ENCODE measurements at regions not wholly inside any gene's neighbourhood (a gene's known extent, or its start where the extent isn't known, plus 50 kb on each side); places are given as distances from the start of the nearest gene placed in this dataset.
"Not testable (repeated sequence)": the region's sequence is repeated elsewhere in the genome, so short reads cannot be mapped to it uniquely, and the experiment has no call there.

DNA sequence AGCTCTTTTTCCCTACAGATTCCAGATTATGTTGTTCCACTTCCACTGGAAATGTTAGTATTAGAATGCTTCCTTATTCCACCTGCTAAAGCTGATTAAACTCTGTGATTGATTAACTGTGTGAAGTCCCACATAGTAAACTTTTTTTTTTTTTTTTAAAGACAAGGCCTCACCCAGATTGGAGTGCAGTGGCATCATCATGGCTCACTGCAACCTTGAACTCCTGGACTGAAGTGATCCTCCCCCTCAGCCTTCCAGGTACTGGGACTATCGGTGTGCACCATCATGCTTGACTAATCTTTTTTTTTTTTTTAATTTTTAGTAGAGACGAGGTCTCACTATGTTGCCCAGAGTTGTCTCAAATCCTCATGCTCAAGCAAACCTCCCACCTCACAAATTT, 108.5 kb upstream of the RBMS1 start:
- Mint-ChIP-seq H3K4me3 (no peak overlapping the region), H3K9me3 (no peaks in the 10 kb centered on the region), H3K27ac (no peak overlapping the region), H3K27me3 (ENCODE audit: low read depth) (peaks cover 2% of the 10 kb centered on the region), H3K36me3 (ENCODE audit: low read depth) (no peaks in the 10 kb centered on the region), H3K4me1 (ENCODE audit: low read depth) (no peaks in the 10 kb centered on the region)
- DNase-seq (ENCODE audit: low spot score): no peak

- no peak overlapping the region for H3K4me3 Mint-ChIP-seq
- H3K4me1 Mint-ChIP-seq (ENCODE audit: low read depth): no peaks in the 10 kb centered on the region
- H3K27me3 Mint-ChIP-seq (ENCODE audit: low read depth): peaks cover 2% of the 10 kb centered on the region
- H3K27ac Mint-ChIP-seq: no peak overlapping the region
- no peak for DNase-seq (ENCODE audit: low spot score)
- H3K9me3 Mint-ChIP-seq: no peaks in the 10 kb centered on the region
- H3K36me3 Mint-ChIP-seq (ENCODE audit: low read depth): no peaks in the 10 kb centered on the region
These were observed 110.3 kb upstream of the RBMS1 start for GRCh38 chr2:160603771-160604510.

GRCh38 chr2:160606341-160606740, 112.7 kb upstream of the RBMS1 start:
- Mint-ChIP-seq H3K9me3 (no peaks in the 10 kb centered on the region), H3K27ac (no peak overlapping the region), H3K4me1 (ENCODE audit: low read depth) (no peaks in the 10 kb centered on the region), H3K4me3 (no peak overlapping the region), H3K36me3 (ENCODE audit: low read depth) (no peaks in the 10 kb centered on the region), H3K27me3 (ENCODE audit: low read depth) (peaks cover 2% of the 10 kb centered on the region)
- no peak for DNase-seq (ENCODE audit: low spot score)

DNA sequence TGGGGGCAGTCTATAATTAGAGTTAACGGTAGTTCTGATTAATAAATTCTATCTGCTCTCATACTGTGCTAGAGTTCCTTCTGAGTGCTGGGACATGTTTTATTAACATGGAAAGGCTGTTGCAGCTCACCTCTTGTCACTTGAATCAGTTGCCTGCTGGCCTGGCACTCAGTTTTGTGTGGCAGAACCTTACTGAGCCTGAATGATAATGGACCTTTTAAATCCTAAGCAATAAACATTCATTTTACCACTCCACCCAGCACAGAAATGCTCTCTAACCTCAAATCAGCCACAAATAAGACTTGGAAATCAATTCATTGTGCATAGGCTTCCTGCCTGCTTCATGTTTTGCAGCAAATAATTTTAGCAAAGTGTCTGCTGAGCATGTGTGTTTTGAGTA, 115.0 kb upstream of the RBMS1 start:
- no peaks in the 10 kb centered on the region for H3K36me3 Mint-ChIP-seq (ENCODE audit: low read depth)
- H3K27ac Mint-ChIP-seq: no peak overlapping the region
- peaks cover 2% of the 10 kb centered on the region for H3K27me3 Mint-ChIP-seq (ENCODE audit: low read depth)
- peaks cover 4% of the 10 kb centered on the region for H3K4me1 Mint-ChIP-seq (ENCODE audit: low read depth)
- no peak for DNase-seq (ENCODE audit: low spot score)
- H3K4me3 Mint-ChIP-seq: no peak overlapping the region
- H3K9me3 Mint-ChIP-seq: no peaks in the 10 kb centered on the region

DNA sequence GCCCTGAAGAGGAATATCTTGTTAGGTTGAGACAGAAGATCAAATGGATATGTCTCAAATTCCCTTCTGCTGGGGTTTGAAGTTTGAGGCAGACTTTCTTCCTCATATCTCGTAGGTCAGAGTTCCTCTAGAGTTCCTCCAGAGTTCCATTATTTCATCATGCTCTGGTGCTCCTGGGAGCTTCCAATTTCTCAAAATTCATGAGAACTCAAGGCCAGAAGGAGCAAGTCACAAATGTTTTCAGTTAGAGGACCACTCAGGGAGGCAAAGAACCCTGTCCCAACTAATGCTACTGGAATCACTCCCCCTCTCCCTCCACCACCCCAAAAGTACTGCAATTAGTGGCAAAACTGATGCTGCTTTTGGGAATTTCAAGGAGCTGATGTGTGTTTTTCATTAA, 115.7 kb upstream of the RBMS1 start:
- H3K36me3 Mint-ChIP-seq (ENCODE audit: low read depth): no peaks in the 10 kb centered on the region
- no peak overlapping the region for H3K27ac Mint-ChIP-seq
- H3K9me3 Mint-ChIP-seq: no peaks in the 10 kb centered on the region
- H3K4me3 Mint-ChIP-seq: no peak overlapping the region
- H3K4me1 Mint-ChIP-seq (ENCODE audit: low read depth): peaks cover 4% of the 10 kb centered on the region
- H3K27me3 Mint-ChIP-seq (ENCODE audit: low read depth): peaks cover 2% of the 10 kb centered on the region
- DNase-seq (ENCODE audit: low spot score): no peak

DNA sequence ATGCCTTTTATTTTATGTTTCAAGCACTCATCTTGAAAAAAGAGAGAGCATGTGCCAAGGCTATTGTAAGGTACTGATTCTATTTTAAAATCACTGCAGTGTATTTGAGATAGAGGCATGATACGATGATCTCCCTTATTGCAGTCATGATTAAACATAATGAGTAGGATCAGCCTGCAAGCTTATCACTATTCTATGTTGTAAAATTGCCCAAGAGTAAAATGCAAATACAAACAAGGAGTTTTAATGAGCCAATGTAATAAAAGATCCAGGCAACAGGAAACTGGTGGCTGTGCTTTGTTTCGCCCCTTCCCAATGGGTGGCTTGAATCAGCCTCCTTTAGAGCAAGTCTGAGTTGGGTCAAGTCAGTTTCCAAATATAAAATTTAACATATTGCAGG, 116.4 kb upstream of the RBMS1 start:
- no peaks in the 10 kb centered on the region for H3K9me3 Mint-ChIP-seq
- DNase-seq (ENCODE audit: low spot score): no peak
- H3K4me1 Mint-ChIP-seq (ENCODE audit: low read depth): peaks cover 4% of the 10 kb centered on the region
- H3K4me3 Mint-ChIP-seq: no peak overlapping the region
- peaks cover 2% of the 10 kb centered on the region for H3K27me3 Mint-ChIP-seq (ENCODE audit: low read depth)
- no peaks in the 10 kb centered on the region for H3K36me3 Mint-ChIP-seq (ENCODE audit: low read depth)
- H3K27ac Mint-ChIP-seq: no peak overlapping the region

DNA sequence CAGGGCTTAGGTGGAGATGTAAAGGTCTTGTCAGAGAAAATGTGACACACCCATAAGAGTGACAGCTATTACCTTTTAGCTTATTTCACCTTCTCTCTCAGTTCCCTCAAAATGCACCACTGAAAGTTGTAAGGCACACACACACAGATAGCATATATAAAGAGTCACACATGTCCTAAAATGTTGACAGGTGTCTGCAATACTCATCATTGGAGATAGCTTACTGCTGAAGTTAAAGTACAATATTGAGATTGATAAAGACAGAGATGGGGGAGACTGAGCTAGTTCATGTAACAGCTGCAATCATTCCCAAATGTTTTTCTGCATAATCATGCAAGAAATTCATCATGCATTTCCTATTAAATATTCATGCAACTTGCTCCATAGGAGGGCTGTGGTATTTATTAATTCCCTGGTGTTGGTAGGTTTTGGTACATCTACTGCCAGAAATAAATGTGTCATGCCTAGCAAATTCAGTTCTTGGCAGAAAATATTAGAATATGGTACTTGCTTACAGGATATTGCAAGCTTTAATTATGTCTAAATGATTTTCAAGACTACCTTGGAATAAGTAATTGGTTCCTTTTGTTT, 118.8 kb upstream of the RBMS1 start:
- no peak for DNase-seq (ENCODE audit: low spot score)
- Mint-ChIP-seq H3K4me3 (no peak overlapping the region), H3K4me1 (ENCODE audit: low read depth) (peaks cover 4% of the 10 kb centered on the region), H3K9me3 (peaks cover 9% of the 10 kb centered on the region), H3K27ac (no peak overlapping the region), H3K27me3 (ENCODE audit: low read depth) (peaks cover 8% of the 10 kb centered on the region), H3K36me3 (ENCODE audit: low read depth) (no peaks in the 10 kb centered on the region)

DNA sequence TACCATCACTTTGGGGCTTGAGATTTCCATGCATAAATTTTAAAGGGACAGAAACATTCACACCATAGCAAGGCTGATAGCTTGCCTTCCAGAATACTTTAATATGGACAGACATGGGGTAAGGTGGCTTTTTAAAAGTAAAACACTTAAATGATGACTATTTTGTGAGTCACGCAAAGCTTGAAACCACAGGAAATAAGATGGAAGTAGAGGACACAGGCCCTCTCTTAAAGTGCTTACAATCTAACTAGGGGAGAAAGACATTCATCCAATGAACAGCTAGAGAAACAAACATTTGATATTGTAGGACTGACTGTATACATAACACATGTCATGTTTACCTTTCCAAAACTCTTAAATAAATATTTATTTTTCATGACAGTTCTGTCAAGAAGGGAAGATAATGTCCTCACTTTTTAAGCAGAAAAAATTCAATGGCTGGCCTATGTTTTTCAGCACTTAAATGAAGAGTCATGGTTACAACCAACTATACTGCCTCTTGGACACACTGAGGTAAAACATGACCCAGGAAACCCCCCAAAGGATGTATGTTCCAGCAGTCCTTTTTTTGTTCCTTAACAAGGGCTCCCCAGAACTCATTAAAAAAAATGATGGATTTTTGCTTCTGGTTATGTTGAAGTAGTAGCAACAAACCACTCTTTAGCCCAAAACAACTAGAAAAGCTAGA, 120.0 kb upstream of the RBMS1 start:
- H3K4me3 Mint-ChIP-seq: no peak overlapping the region
- H3K36me3 Mint-ChIP-seq (ENCODE audit: low read depth): no peaks in the 10 kb centered on the region
- H3K27me3 Mint-ChIP-seq (ENCODE audit: low read depth): peaks cover 8% of the 10 kb centered on the region
- peaks cover 4% of the 10 kb centered on the region for H3K4me1 Mint-ChIP-seq (ENCODE audit: low read depth)
- no peak overlapping the region for H3K27ac Mint-ChIP-seq
- no peak for DNase-seq (ENCODE audit: low spot score)
- H3K9me3 Mint-ChIP-seq: peaks cover 9% of the 10 kb centered on the region

- Mint-ChIP-seq H3K27me3 (ENCODE audit: low read depth) (peaks cover 8% of the 10 kb centered on the region), H3K36me3 (ENCODE audit: low read depth) (no peaks in the 10 kb centered on the region), H3K4me1 (ENCODE audit: low read depth) (peaks cover 4% of the 10 kb centered on the region), H3K27ac (no peak overlapping the region), H3K4me3 (no peak overlapping the region), H3K9me3 (peaks cover 9% of the 10 kb centered on the region)
- DNase-seq (ENCODE audit: low spot score): no peak
These were observed 120.8 kb upstream of the RBMS1 start for GRCh38 chr2:160614391-160614790.

- peaks cover 9% of the 10 kb centered on the region for H3K9me3 Mint-ChIP-seq
- no peak overlapping the region for H3K27ac Mint-ChIP-seq
- H3K27me3 Mint-ChIP-seq (ENCODE audit: low read depth): peaks cover 8% of the 10 kb centered on the region
- no peaks in the 10 kb centered on the region for H3K36me3 Mint-ChIP-seq (ENCODE audit: low read depth)
- DNase-seq (ENCODE audit: low spot score): no peak
- peaks cover 4% of the 10 kb centered on the region for H3K4me1 Mint-ChIP-seq (ENCODE audit: low read depth)
- H3K4me3 Mint-ChIP-seq: no peak overlapping the region
These were observed 122.1 kb upstream of the RBMS1 start for GRCh38 chr2:160615706-160616105.

- Mint-ChIP-seq H3K27me3 (ENCODE audit: low read depth) (peaks cover 8% of the 10 kb centered on the region), H3K27ac (no peak overlapping the region), H3K36me3 (ENCODE audit: low read depth) (no peaks in the 10 kb centered on the region), H3K4me3 (no peak overlapping the region), H3K4me1 (ENCODE audit: low read depth) (peaks cover 4% of the 10 kb centered on the region), H3K9me3 (peaks cover 9% of the 10 kb centered on the region)
- no peak for DNase-seq (ENCODE audit: low spot score)
These were observed 122.5 kb upstream of the RBMS1 start for GRCh38 chr2:160616149-160616548.

DNA sequence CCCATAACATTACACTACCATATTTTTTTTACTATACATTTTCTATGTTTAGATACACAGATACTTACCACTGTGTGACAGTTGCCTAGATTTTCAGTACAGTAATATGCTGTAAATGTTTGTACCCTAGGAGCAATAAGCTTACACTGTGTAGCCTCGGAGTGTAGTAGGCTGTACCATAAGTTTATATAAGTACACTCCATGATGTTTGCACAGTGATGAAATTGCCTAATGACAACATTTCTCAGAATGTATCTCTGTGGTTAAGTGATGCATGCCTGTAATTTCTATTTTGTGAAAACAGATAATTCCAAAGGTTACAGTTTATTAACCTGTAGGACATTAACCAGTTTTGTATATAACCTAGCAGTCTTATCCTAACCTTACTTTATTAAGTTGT, 128.1 kb upstream of the RBMS1 start:
- Mint-ChIP-seq H3K36me3 (ENCODE audit: low read depth) (no peaks in the 10 kb centered on the region), H3K4me1 (ENCODE audit: low read depth) (no peaks in the 10 kb centered on the region), H3K4me3 (no peak overlapping the region), H3K27me3 (ENCODE audit: low read depth) (no peaks in the 10 kb centered on the region), H3K27ac (no peak overlapping the region), H3K9me3 (peaks cover 4% of the 10 kb centered on the region)
- no peak for DNase-seq (ENCODE audit: low spot score)

DNA sequence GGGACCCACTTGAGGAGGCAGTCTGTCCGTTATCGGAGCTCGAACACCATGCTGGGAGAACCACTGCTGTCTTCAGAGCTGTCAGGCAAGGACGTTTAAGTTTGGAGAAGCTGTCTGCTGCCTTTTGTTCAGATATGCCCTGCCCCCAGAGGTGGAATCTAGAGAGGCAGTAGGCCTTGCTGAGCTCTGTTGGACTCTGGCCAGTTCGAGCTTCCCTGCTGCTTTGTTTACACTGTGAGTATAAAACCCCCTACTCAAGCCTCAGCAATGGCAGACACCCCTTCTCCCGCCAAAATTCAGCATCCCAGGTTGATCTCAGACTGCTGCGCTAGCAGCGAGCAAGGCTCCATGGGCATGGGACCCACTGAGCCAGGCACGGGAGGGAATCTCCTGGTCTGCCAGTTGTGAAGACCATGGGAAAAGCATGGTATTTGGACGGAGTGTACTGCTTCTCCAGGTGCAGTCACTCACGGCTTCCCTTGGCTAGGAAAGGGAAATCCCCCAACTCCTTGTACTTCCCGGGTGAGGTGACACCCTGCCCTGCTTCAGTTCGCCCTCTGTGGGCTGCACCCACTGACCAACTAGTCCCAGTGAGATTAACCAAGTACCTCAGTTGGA, 134.5 kb upstream of the RBMS1 start:
- H3K9me3 Mint-ChIP-seq; H3K27me3 Mint-ChIP-seq (ENCODE audit: low read depth); H3K4me3 Mint-ChIP-seq; H3K36me3 Mint-ChIP-seq (ENCODE audit: low read depth); DNase-seq (ENCODE audit: low spot score); H3K27ac Mint-ChIP-seq; H3K4me1 Mint-ChIP-seq (ENCODE audit: low read depth): not testable (repeated sequence)

DNA sequence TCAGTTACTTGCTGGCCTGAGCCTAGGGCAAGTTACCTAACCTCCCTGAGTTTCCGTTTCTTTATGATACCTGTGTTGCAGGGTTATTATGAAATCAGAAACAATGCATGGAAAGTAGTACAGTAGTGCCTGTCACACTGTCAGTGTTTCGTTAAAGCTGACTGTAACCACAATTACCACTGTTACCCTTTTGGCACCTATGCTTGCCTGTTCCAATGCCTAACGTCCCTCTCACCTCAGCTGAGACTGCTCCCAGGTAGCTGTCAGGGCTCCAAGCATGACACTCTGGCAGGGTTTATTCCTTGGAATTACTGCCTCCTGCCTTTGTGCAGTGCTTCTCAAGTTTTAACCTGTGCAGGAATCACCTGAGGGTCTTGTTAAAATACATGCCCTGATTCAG, 135.2 kb upstream of the RBMS1 start:
- peaks cover 4% of the 10 kb centered on the region for H3K27me3 Mint-ChIP-seq (ENCODE audit: low read depth)
- no peak for DNase-seq (ENCODE audit: low spot score)
- no peak overlapping the region for H3K4me3 Mint-ChIP-seq
- H3K9me3 Mint-ChIP-seq: peaks cover 4% of the 10 kb centered on the region
- no peaks in the 10 kb centered on the region for H3K36me3 Mint-ChIP-seq (ENCODE audit: low read depth)
- no peak overlapping the region for H3K27ac Mint-ChIP-seq
- no peaks in the 10 kb centered on the region for H3K4me1 Mint-ChIP-seq (ENCODE audit: low read depth)
